ENCODE measurements at regions not wholly inside any gene's neighbourhood (a gene's known extent, or its start where the extent isn't known, plus 50 kb on each side); places are given as distances from the start of the nearest gene placed in this dataset.

DNA sequence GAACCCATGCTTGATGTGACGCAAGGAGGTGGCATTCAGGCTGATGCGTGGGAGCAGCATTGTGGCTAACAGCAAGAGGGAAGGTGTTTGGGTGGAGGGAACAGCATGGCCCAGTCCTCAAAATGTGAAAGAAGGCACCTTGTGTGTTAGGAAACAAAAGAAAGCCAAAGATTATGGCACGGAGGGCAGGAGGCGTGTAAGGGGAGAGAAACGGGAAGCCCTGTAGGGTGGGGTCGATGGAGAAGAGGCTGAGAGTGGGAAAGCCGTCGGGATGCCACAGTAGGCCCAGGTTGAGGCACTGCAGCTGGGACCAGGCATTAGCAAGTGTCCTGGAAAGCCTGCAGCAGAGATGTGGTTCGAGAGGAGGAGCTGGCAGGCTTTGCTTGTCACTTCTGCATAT lies 241.1 kb downstream of the GADD45G start:
- H3K4me3 Mint-ChIP-seq, result no peak overlapping the region
- peaks cover 18% of the 10 kb centered on the region for H3K4me1 Mint-ChIP-seq
- peaks cover 5% of the 10 kb centered on the region for H3K36me3 Mint-ChIP-seq (ENCODE audit: low read depth)
- TF ChIP-seq CTCF (IDR thresholded peaks at IDR 0.05), result no peak
- H3K27me3 Mint-ChIP-seq (ENCODE audit: low read depth, poor library complexity), result peaks cover 28% of the 10 kb centered on the region
- peaks cover 26% of the 10 kb centered on the region for H3K9me3 Mint-ChIP-seq
- H3K27ac Mint-ChIP-seq, result no peak overlapping the region
- DNase-seq, result no peak

GRCh38 chr9:89848060-89849040 lies 243.5 kb downstream of the GADD45G start:
- H3K36me3 Mint-ChIP-seq (ENCODE audit: low read depth), result peaks cover 5% of the 10 kb centered on the region
- DNase-seq, result no peak
- H3K9me3 Mint-ChIP-seq, result peaks cover 26% of the 10 kb centered on the region
- TF ChIP-seq CTCF (IDR thresholded peaks at IDR 0.05), result no peak
- H3K4me1 Mint-ChIP-seq, result peaks cover 12% of the 10 kb centered on the region
- H3K27ac Mint-ChIP-seq, result no peak overlapping the region
- H3K4me3 Mint-ChIP-seq, result no peak overlapping the region
- peaks cover 17% of the 10 kb centered on the region for H3K27me3 Mint-ChIP-seq (ENCODE audit: low read depth, poor library complexity)

- H3K27me3 Mint-ChIP-seq (ENCODE audit: low read depth, poor library complexity), result peaks cover 20% of the 10 kb centered on the region
- H3K4me1 Mint-ChIP-seq, result peaks cover 11% of the 10 kb centered on the region
- no peak overlapping the region for H3K27ac Mint-ChIP-seq
- H3K9me3 Mint-ChIP-seq, result peaks cover 26% of the 10 kb centered on the region
- H3K36me3 Mint-ChIP-seq (ENCODE audit: low read depth), result peaks cover 5% of the 10 kb centered on the region
- TF ChIP-seq CTCF (IDR thresholded peaks at IDR 0.05), result no peak
- no peak overlapping the region for H3K4me3 Mint-ChIP-seq
- no peak for DNase-seq
These were observed 244.3 kb downstream of the GADD45G start for GRCh38 chr9:89849096-89849495.

- Mint-ChIP-seq H3K27ac (no peak overlapping the region), H3K9me3 (peaks cover 26% of the 10 kb centered on the region), H3K27me3 (ENCODE audit: low read depth, poor library complexity) (peaks cover 17% of the 10 kb centered on the region), H3K4me1 (peaks cover 11% of the 10 kb centered on the region), H3K36me3 (ENCODE audit: low read depth) (peaks cover 5% of the 10 kb centered on the region), H3K4me3 (no peak overlapping the region)
- no peak for DNase-seq
- TF ChIP-seq CTCF (IDR thresholded peaks at IDR 0.05), result no peak
These were observed 245.3 kb downstream of the GADD45G start for GRCh38 chr9:89850153-89850552.

- no peak for DNase-seq
- no peak overlapping the region for H3K4me3 Mint-ChIP-seq
These were observed 246.0 kb downstream of the GADD45G start for GRCh38 chr9:89850631-89851325.

More at GRCh38 chr9:89850631-89851325, 246.0 kb downstream of the GADD45G start:
- peaks cover 25% of the 10 kb centered on the region for H3K9me3 Mint-ChIP-seq
- no peak overlapping the region for H3K27ac Mint-ChIP-seq
- peaks cover 12% of the 10 kb centered on the region for H3K4me1 Mint-ChIP-seq
- H3K36me3 Mint-ChIP-seq (ENCODE audit: low read depth), result peaks cover 5% of the 10 kb centered on the region
- no peak for TF ChIP-seq CTCF (IDR thresholded peaks at IDR 0.05)
- peaks cover 15% of the 10 kb centered on the region for H3K27me3 Mint-ChIP-seq (ENCODE audit: low read depth, poor library complexity)
